ENCODE measurements at regions not wholly inside any gene's neighbourhood (a gene's known extent, or its start where the extent isn't known, plus 50 kb on each side); places are given as distances from the start of the nearest gene placed in this dataset.

- intact Hi-C loops (cut with DNase I): no loop called here
- no peak for ATAC-seq
- no peak for DNase-seq (ENCODE audit: low spot score)
Measured at GRCh38 chr5:174223355-174223754, 177.8 kb downstream of the NSG2 start.

GRCh38 chr5:174229068-174229467, 183.6 kb downstream of the NSG2 start:
- ATAC-seq (no peak), DNase-seq (ENCODE audit: low spot score) (no peak)
- intact Hi-C loops (cut with DNase I): no loop called here

- ATAC-seq: no peak
- no peak for DNase-seq (ENCODE audit: low spot score)
- intact Hi-C loops (cut with DNase I): no loop called here
Measured at GRCh38 chr5:174229514-174230370, 184.2 kb downstream of the NSG2 start.

- intact Hi-C loops (cut with DNase I): no loop called here
- ATAC-seq (no peak), DNase-seq (ENCODE audit: low spot score) (no peak)
Measured at GRCh38 chr5:174231956-174232487, 186.5 kb downstream of the NSG2 start.

GRCh38 chr5:174234388-174234787, 188.9 kb downstream of the NSG2 start:
- intact Hi-C loops (cut with DNase I): no loop called here
- ATAC-seq (no peak), DNase-seq (ENCODE audit: low spot score) (no peak)

- intact Hi-C loops (cut with DNase I): no loop called here
- DNase-seq (ENCODE audit: low spot score) (no peak), ATAC-seq (no peak)
Measured at GRCh38 chr5:174235221-174236011, 189.9 kb downstream of the NSG2 start.

GRCh38 chr5:174236070-174236469, 190.6 kb downstream of the NSG2 start:
- DNase-seq (ENCODE audit: low spot score) (no peak), ATAC-seq (no peak)
- intact Hi-C loops (cut with DNase I): no loop called here

- no peak for DNase-seq (ENCODE audit: low spot score)
- intact Hi-C loops (cut with DNase I): no loop called here
- ATAC-seq: no peak
Measured at GRCh38 chr5:174239718-174240117, 194.2 kb downstream of the NSG2 start.

GRCh38 chr5:174242573-174242972, 197.1 kb downstream of the NSG2 start:
- DNase-seq (ENCODE audit: low spot score) (no peak), ATAC-seq (no peak)
- intact Hi-C loops (cut with DNase I): no loop called here

- intact Hi-C loops (cut with DNase I): no loop called here
- no peak for ATAC-seq
- DNase-seq (ENCODE audit: low spot score): no peak
Measured at GRCh38 chr5:174243904-174244303, 198.4 kb downstream of the NSG2 start.

- no peak for DNase-seq (ENCODE audit: low spot score)
Measured at GRCh38 chr5:174245516-174246075, 200.1 kb downstream of the NSG2 start.

GRCh38 chr5:174246743-174247142, 201.2 kb downstream of the NSG2 start:
- ATAC-seq (no peak), DNase-seq (ENCODE audit: low spot score) (no peak)
- intact Hi-C loops (cut with DNase I): no loop called here

More at GRCh38 chr5:174245516-174246075, 200.1 kb downstream of the NSG2 start:
- intact Hi-C loops (cut with DNase I): no loop called here
- ATAC-seq: no peak

- DNase-seq (ENCODE audit: low spot score) (no peak), ATAC-seq (no peak)
- intact Hi-C loops (cut with DNase I): no loop called here
Measured at GRCh38 chr5:174247301-174247700, 201.8 kb downstream of the NSG2 start.

GRCh38 chr5:174251305-174252000, 205.9 kb downstream of the NSG2 start:
- no peak for ATAC-seq
- intact Hi-C loops (cut with DNase I): no loop called here
- DNase-seq (ENCODE audit: low spot score): no peak

- ATAC-seq: no peak
- no peak for DNase-seq (ENCODE audit: low spot score)
- intact Hi-C loops (cut with DNase I): no loop called here
Measured at GRCh38 chr5:174252121-174252520, 206.6 kb downstream of the NSG2 start.

- intact Hi-C loops (cut with DNase I): no loop called here
- ATAC-seq: no peak
- no peak for DNase-seq (ENCODE audit: low spot score)
Measured at GRCh38 chr5:174259696-174260420, 214.4 kb downstream of the NSG2 start.

- intact Hi-C loops (cut with DNase I): no loop called here
- ATAC-seq (no peak), DNase-seq (ENCODE audit: low spot score) (no peak)
Measured at GRCh38 chr5:174271316-174271715, 225.8 kb downstream of the NSG2 start.

- intact Hi-C loops (cut with DNase I): no loop called here
- ATAC-seq: no peak
- DNase-seq (ENCODE audit: low spot score): no peak
Measured at GRCh38 chr5:174272671-174273070, 227.2 kb downstream of the NSG2 start.

GRCh38 chr5:174273325-174273724, 227.8 kb downstream of the NSG2 start:
- no peak for DNase-seq (ENCODE audit: low spot score)
- intact Hi-C loops (cut with DNase I): no loop called here
- no peak for ATAC-seq
